ENCODE measurements at regions not wholly inside any gene's neighbourhood (a gene's known extent, or its start where the extent isn't known, plus 50 kb on each side); places are given as distances from the start of the nearest gene placed in this dataset.
"Not testable (repeated sequence)": the region's sequence is repeated elsewhere in the genome, so short reads cannot be mapped to it uniquely, and the experiment has no call there.

- no peak for DNase-seq
These were observed 211.5 kb upstream of the P2RY1 start for GRCh38 chr3:152623286-152623911.

GRCh38 chr3:152626226-152626625, 208.7 kb upstream of the P2RY1 start:
- no peak for DNase-seq

GRCh38 chr3:152628496-152628895, 206.4 kb upstream of the P2RY1 start:
- no peak for DNase-seq

GRCh38 chr3:152629363-152630122, 205.4 kb upstream of the P2RY1 start:
- DNase-seq, result no peak

- DNase-seq, result no peak
These were observed 199.5 kb upstream of the P2RY1 start for GRCh38 chr3:152635389-152635788.

- DNase-seq, result no peak
These were observed 198.3 kb upstream of the P2RY1 start for GRCh38 chr3:152636651-152637050.

GRCh38 chr3:152638214-152638613, 196.7 kb upstream of the P2RY1 start:
- no peak for DNase-seq

- DNase-seq, result no peak
These were observed 196.1 kb upstream of the P2RY1 start for GRCh38 chr3:152638707-152639450.

- DNase-seq, result no peak
These were observed 193.7 kb upstream of the P2RY1 start for GRCh38 chr3:152641198-152641597.

- no peak for DNase-seq
These were observed 192.3 kb upstream of the P2RY1 start for GRCh38 chr3:152642658-152643057.

GRCh38 chr3:152644478-152644877, 190.5 kb upstream of the P2RY1 start:
- DNase-seq, result no peak

- no peak for DNase-seq
These were observed 188.9 kb upstream of the P2RY1 start for GRCh38 chr3:152646004-152646403.

- no peak for DNase-seq
These were observed 184.8 kb upstream of the P2RY1 start for GRCh38 chr3:152650177-152650576.

- not testable (repeated sequence) for DNase-seq
These were observed 184.0 kb upstream of the P2RY1 start for GRCh38 chr3:152650923-152651322.

GRCh38 chr3:152656214-152656971, 178.5 kb upstream of the P2RY1 start:
- no peak for DNase-seq

- DNase-seq, result no peak
These were observed 178.0 kb upstream of the P2RY1 start for GRCh38 chr3:152656972-152657355.

- DNase-seq, result no peak
These were observed 175.8 kb upstream of the P2RY1 start for GRCh38 chr3:152658977-152659720.

GRCh38 chr3:152662157-152662556, 172.8 kb upstream of the P2RY1 start:
- no peak for DNase-seq

GRCh38 chr3:152664766-152665165, 170.2 kb upstream of the P2RY1 start:
- no peak for DNase-seq

- no peak for DNase-seq
These were observed 167.7 kb upstream of the P2RY1 start for GRCh38 chr3:152667267-152667666.

GRCh38 chr3:152669560-152669959, 165.4 kb upstream of the P2RY1 start:
- DNase-seq, result no peak

All from SHP77 (cell line).